ENCODE measurements at regions not wholly inside any gene's neighbourhood (a gene's known extent, or its start where the extent isn't known, plus 50 kb on each side); places are given as distances from the start of the nearest gene placed in this dataset.

DNA sequence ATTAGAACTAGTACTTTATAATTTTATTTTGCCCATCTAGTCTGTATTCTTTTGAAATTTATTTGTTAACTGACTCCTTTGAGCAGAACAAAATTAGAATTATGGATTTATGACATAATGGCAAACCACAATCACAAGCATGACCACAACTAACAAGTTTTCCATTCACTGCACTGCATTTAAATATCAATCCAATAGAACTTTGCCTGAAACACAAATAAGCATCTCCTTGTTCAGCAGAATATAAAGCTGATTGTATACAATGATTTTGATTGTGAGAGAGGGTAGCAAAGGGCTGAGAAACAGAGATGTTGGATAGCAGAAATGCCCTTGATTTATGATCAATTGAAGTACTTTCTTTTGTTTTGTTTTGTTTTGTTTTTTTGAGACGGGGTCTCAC is 495.5 kb upstream of the RGS18 start:
- Histone ChIP-seq H3K36me3 (ENCODE audit: control insufficient read depth in 2 of 2, extremely low read depth in 1 of 2, insufficient read depth in 2 of 2, low read length in 2 of 2) (no peaks in the 10 kb centered on the region), H3K4me3 (ENCODE audit: control insufficient read depth in 2 of 3, extremely low read depth in 1 of 3, insufficient read depth in 2 of 3, low read depth in 1 of 3, low read length in 3 of 3) (no peak overlapping the region), H2AFZ (ENCODE audit: control insufficient read depth, low read length) (no peak overlapping the region), H3K27me3 (ENCODE audit: control insufficient read depth, extremely low read depth, insufficient read depth, low read length) (no peaks in the 10 kb centered on the region), H3K9me1 (ENCODE audit: control insufficient read depth, extremely low read depth, insufficient read depth, low read length) (no peaks in the 10 kb centered on the region), H3K4me2 (ENCODE audit: control insufficient read depth, extremely low read depth, insufficient read depth, low read depth, low read length) (no peak overlapping the region), H3K79me2 (ENCODE audit: control insufficient read depth, insufficient read depth, low read length) (no peaks in the 10 kb centered on the region), H3K9me3 (ENCODE audit: control insufficient read depth, low read depth, low read length) (no peaks in the 10 kb centered on the region), H4K20me1 (ENCODE audit: control insufficient read depth, extremely low read depth, insufficient read depth, low read length) (no peaks in the 10 kb centered on the region), H3K4me1 (ENCODE audit: control insufficient read depth, extremely low read depth, insufficient read depth, low read length) (no peaks in the 10 kb centered on the region), H3K27ac (ENCODE audit: control insufficient read depth, insufficient read depth, low read length) (no peak overlapping the region), H3K9ac (ENCODE audit: control insufficient read depth, extremely low read depth, insufficient read depth, low read length) (no peak overlapping the region)
- TF ChIP-seq EZH2 (IDR thresholded peaks at IDR 0.05; ENCODE audit: low read length), result no peak
- TF ChIP-seq, protein P1, sequence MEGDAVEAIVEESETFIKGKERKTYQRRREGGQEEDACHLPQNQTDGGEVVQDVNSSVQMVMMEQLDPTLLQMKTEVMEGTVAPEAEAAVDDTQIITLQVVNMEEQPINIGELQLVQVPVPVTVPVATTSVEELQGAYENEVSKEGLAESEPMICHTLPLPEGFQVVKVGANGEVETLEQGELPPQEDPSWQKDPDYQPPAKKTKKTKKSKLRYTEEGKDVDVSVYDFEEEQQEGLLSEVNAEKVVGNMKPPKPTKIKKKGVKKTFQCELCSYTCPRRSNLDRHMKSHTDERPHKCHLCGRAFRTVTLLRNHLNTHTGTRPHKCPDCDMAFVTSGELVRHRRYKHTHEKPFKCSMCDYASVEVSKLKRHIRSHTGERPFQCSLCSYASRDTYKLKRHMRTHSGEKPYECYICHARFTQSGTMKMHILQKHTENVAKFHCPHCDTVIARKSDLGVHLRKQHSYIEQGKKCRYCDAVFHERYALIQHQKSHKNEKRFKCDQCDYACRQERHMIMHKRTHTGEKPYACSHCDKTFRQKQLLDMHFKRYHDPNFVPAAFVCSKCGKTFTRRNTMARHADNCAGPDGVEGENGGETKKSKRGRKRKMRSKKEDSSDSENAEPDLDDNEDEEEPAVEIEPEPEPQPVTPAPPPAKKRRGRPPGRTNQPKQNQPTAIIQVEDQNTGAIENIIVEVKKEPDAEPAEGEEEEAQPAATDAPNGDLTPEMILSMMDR (optimal IDR thresholded peaks at IDR 0.05 in 1 of 3, IDR thresholded peaks at IDR 0.05 in 1 of 3, conservative IDR thresholded peaks at IDR 0.05 in 1 of 3; ENCODE audit: extremely low read depth in 1 of 3, insufficient read depth in 2 of 3, low read length in 3 of 3), result no peak
- dilution Hi-C loops (cut with MboI; ENCODE audit: extremely low pct_ligation_motif_present, low sequenced_read_pairs), result no loop called here
- no peak for DNase-seq (ENCODE audit: low read depth, low spot score)
- FAIRE-seq, result no peak

DNA sequence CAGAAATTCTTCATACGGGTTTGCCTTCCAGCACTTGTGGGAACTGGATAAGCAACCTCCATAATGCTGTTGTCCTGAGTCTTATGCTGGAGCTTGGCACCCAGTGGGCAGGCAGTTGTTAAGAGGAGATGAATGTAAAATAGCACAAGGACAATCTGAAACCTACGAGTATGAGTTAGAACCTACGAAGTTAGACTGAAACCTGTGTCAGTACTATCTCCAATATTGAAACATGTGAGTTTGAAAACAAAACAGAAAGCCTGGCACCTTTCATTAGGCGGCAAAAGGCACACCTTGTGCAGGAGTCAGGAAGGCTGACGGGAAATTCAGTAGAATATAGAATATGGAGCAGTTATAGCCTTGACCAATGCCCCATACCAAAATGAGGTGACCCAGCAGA is 489.7 kb upstream of the RGS18 start:
- no peaks in the 10 kb centered on the region for H3K27me3 ChIP-seq (ENCODE audit: control insufficient read depth, extremely low read depth, insufficient read depth, low read length)
- no peak overlapping the region for H3K27ac ChIP-seq (ENCODE audit: control insufficient read depth, insufficient read depth, low read length)
- no peaks in the 10 kb centered on the region for H3K9me3 ChIP-seq (ENCODE audit: control insufficient read depth, low read depth, low read length)
- FAIRE-seq (no peak), DNase-seq (ENCODE audit: low read depth, low spot score) (no peak)
- no peak overlapping the region for H3K4me2 ChIP-seq (ENCODE audit: control insufficient read depth, extremely low read depth, insufficient read depth, low read depth, low read length)
- no peaks in the 10 kb centered on the region for H3K79me2 ChIP-seq (ENCODE audit: control insufficient read depth, insufficient read depth, low read length)
- dilution Hi-C loops (cut with MboI; ENCODE audit: extremely low pct_ligation_motif_present, low sequenced_read_pairs), result no loop called here
- H3K36me3 ChIP-seq (ENCODE audit: control insufficient read depth in 2 of 2, extremely low read depth in 1 of 2, insufficient read depth in 2 of 2, low read length in 2 of 2), result no peaks in the 10 kb centered on the region
- H3K9me1 ChIP-seq (ENCODE audit: control insufficient read depth, extremely low read depth, insufficient read depth, low read length), result no peaks in the 10 kb centered on the region
- no peak overlapping the region for H2AFZ ChIP-seq (ENCODE audit: control insufficient read depth, low read length)
- TF ChIP-seq EZH2 (IDR thresholded peaks at IDR 0.05; ENCODE audit: low read length), result no peak
- TF ChIP-seq, protein P1 (optimal IDR thresholded peaks at IDR 0.05 in 1 of 3, IDR thresholded peaks at IDR 0.05 in 1 of 3, conservative IDR thresholded peaks at IDR 0.05 in 1 of 3; ENCODE audit: extremely low read depth in 1 of 3, insufficient read depth in 2 of 3, low read length in 3 of 3), result no peak
- H4K20me1 ChIP-seq (ENCODE audit: control insufficient read depth, extremely low read depth, insufficient read depth, low read length), result no peaks in the 10 kb centered on the region
- no peak overlapping the region for H3K4me3 ChIP-seq (ENCODE audit: control insufficient read depth in 2 of 3, extremely low read depth in 1 of 3, insufficient read depth in 2 of 3, low read depth in 1 of 3, low read length in 3 of 3)
- no peak overlapping the region for H3K9ac ChIP-seq (ENCODE audit: control insufficient read depth, extremely low read depth, insufficient read depth, low read length)
- H3K4me1 ChIP-seq (ENCODE audit: control insufficient read depth, extremely low read depth, insufficient read depth, low read length), result no peaks in the 10 kb centered on the region

Measured in keratinocyte (primary cell).